ENCODE measurements at regions not wholly inside any gene's neighbourhood (a gene's known extent, or its start where the extent isn't known, plus 50 kb on each side); places are given as distances from the start of the nearest gene placed in this dataset.

DNA sequence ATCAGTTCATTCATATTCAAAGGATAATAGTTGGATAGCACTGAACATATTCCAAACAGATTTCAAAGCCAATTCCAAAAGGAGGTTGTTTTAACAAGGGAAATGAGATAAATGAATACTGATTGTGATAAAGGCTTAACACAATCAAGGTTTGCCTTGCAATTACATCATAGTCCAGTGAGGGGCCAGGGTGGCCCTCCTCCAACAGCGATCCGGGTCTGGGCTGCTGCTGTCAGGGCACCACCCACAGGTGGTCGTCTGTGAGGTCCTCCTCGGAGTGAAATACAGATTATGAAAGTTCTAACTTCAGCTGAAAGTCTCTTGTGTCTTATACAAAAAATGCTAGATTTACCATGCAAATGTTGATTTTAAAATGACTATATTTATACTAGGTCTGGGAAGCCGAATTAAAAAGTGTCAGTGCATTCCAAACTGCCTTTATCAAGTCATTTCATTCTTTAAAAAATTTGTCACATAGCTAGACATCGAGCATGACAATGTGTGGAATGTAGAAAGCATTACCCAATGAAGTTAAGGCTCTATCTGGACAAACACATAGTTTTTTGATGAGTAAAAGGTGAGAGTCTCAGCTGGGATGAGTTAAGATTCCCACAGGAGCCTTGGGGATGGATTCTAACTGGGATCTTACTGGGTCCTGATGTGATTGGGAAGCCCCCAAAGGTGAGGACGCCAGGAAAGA lies 65.9 kb upstream of the SLC22A23 start:
- DNase-seq (no peak), ATAC-seq (no peak)
- intact Hi-C loops (cut with DNase I), result no loop called here
- H3K27me3 ChIP-seq, result no peaks in the 10 kb centered on the region
- H3K27ac ChIP-seq, result no peak overlapping the region
- no peaks in the 10 kb centered on the region for H3K9me3 ChIP-seq
- H3K4me1 ChIP-seq, result peaks cover 6% of the 10 kb centered on the region
- no peaks in the 10 kb centered on the region for H3K36me3 ChIP-seq (replicated peaks in 1 of 2; ENCODE audit: insufficient read depth in 1 of 2, low read depth in 2 of 2)
- H3K4me3 ChIP-seq, result no peak overlapping the region
- 48 to 53% methylated on average over 7 of the region's 7 CpGs for WGBS, 2 donors
- TF ChIP-seq POLR2A (IDR thresholded peaks at IDR 0.05), result no peak
- no peak for TF ChIP-seq CTCF (IDR thresholded peaks at IDR 0.05)

- H3K4me3 ChIP-seq, result no peak overlapping the region
- no peaks in the 10 kb centered on the region for H3K27me3 ChIP-seq
- no peak overlapping the region for H3K27ac ChIP-seq
- WGBS, 2 donors, result 89 to 93% methylated on average over 10 of the region's 10 CpGs
- peaks cover 6% of the 10 kb centered on the region for H3K4me1 ChIP-seq
- no peaks in the 10 kb centered on the region for H3K9me3 ChIP-seq
- TF ChIP-seq CTCF (IDR thresholded peaks at IDR 0.05) (no peak), POLR2A (IDR thresholded peaks at IDR 0.05) (no peak)
- H3K36me3 ChIP-seq (replicated peaks in 1 of 2; ENCODE audit: insufficient read depth in 1 of 2, low read depth in 2 of 2), result no peaks in the 10 kb centered on the region
- intact Hi-C loops (cut with DNase I), result no loop called here
- ATAC-seq (no peak), DNase-seq (no peak)
These were observed 63.7 kb upstream of the SLC22A23 start for GRCh38 chr6:3520281-3521230.

- intact Hi-C loops (cut with DNase I), result loop anchor here (10.0 kb wide), 1 partner anchor 234 kb away; no protein-coding TSS in a partner anchor
- H3K9me3 ChIP-seq, result no peaks in the 10 kb centered on the region
- no peak overlapping the region for H3K27ac ChIP-seq
- TF ChIP-seq CTCF (IDR thresholded peaks at IDR 0.05), result no peak
- no peak for TF ChIP-seq POLR2A (IDR thresholded peaks at IDR 0.05)
- WGBS, 2 donors, result 76 to 81% methylated on average over 15 of the region's 15 CpGs
- no peaks in the 10 kb centered on the region for H3K27me3 ChIP-seq
- no peaks in the 10 kb centered on the region for H3K36me3 ChIP-seq (replicated peaks in 1 of 2; ENCODE audit: insufficient read depth in 1 of 2, low read depth in 2 of 2)
- H3K4me1 ChIP-seq, result peaks cover 6% of the 10 kb centered on the region
- no peak for DNase-seq
- ATAC-seq, result no peak
- no peak overlapping the region for H3K4me3 ChIP-seq
These were observed 61.7 kb upstream of the SLC22A23 start for GRCh38 chr6:3518356-3519190.

- no peaks in the 10 kb centered on the region for H3K36me3 ChIP-seq (replicated peaks in 1 of 2; ENCODE audit: insufficient read depth in 1 of 2, low read depth in 2 of 2)
- no peak overlapping the region for H3K27ac ChIP-seq
- H3K4me3 ChIP-seq, result no peak overlapping the region
- no peaks in the 10 kb centered on the region for H3K9me3 ChIP-seq
- TF ChIP-seq POLR2A (IDR thresholded peaks at IDR 0.05) (no peak), CTCF (IDR thresholded peaks at IDR 0.05) (no peak)
- ATAC-seq (no peak), DNase-seq (no peak)
- H3K4me1 ChIP-seq, result peaks cover under 1% of the 10 kb centered on the region
- intact Hi-C loops (cut with DNase I), result loop anchor here (10.0 kb wide), 1 partner anchor 233 kb away; no protein-coding TSS in a partner anchor
- 75 to 77% methylated on average over 6 of the region's 6 CpGs for WGBS, 2 donors
- no peaks in the 10 kb centered on the region for H3K27me3 ChIP-seq
These were observed 60.5 kb upstream of the SLC22A23 start for GRCh38 chr6:3517350-3517749.
